ENCODE measurements at regions not wholly inside any gene's neighbourhood (a gene's known extent, or its start where the extent isn't known, plus 50 kb on each side); places are given as distances from the start of the nearest gene placed in this dataset.

GRCh38 chr12:82625523-82625922, 61.2 kb upstream of the TMTC2 start:
- TF ChIP-seq, protein P1, sequence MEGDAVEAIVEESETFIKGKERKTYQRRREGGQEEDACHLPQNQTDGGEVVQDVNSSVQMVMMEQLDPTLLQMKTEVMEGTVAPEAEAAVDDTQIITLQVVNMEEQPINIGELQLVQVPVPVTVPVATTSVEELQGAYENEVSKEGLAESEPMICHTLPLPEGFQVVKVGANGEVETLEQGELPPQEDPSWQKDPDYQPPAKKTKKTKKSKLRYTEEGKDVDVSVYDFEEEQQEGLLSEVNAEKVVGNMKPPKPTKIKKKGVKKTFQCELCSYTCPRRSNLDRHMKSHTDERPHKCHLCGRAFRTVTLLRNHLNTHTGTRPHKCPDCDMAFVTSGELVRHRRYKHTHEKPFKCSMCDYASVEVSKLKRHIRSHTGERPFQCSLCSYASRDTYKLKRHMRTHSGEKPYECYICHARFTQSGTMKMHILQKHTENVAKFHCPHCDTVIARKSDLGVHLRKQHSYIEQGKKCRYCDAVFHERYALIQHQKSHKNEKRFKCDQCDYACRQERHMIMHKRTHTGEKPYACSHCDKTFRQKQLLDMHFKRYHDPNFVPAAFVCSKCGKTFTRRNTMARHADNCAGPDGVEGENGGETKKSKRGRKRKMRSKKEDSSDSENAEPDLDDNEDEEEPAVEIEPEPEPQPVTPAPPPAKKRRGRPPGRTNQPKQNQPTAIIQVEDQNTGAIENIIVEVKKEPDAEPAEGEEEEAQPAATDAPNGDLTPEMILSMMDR (IDR thresholded peaks at IDR 0.05): no peak
- no peak for TF ChIP-seq POLR2A (IDR thresholded peaks at IDR 0.05)
